LNCaP clone FGC (cell line): ENCODE measurements at regions not wholly inside any gene's neighbourhood (a gene's known extent, or its start where the extent isn't known, plus 50 kb on each side); places are given as distances from the start of the nearest gene placed in this dataset.

Source experiments
- DNase-seq: peaks from one replicate; pipeline ENCODE4 v3.0.0-alpha.2; 2011; ENCODE audit warnings: low read depth
- H3K4me3 ChIP-seq: 2 replicates; pipeline ENCODE4 v1.5.1; 2011; ENCODE audit warnings: mild to moderate bottlenecking, low read depth, low read length, control low read depth
- CTCF ChIP-seq: IDR thresholded peaks from 2 replicates; pipeline ENCODE4 v1.5.1; 2012; ENCODE audit warnings: mild to moderate bottlenecking; ENCODE audit not compliant: control insufficient read depth, insufficient read depth; ENCODE audit errors: extremely low read depth

GRCh38 chr11:28384418-28384817 is 276.2 kb downstream of the METTL15 start:
- no peak overlapping the region for H3K4me3 ChIP-seq
- DNase-seq: no peak
- TF ChIP-seq CTCF: no peak

DNA sequence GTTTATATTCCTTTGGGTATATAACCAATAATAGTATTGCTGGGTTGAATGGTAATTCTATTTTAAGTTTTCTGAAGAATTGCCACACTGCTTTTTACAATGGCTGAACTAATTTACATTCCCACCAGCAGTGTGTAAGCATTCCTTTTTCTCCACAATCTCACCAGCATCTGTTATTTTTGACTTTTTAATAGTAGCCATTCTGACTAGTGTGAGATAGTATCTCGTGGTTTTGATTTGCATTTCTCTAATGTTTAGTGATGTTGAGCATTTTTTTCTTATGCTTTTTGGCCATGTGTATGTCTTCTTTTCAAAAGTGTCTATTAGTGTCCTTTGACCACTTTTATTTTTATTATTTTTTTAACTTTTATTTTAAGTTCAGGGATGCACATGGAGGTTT is 275.3 kb downstream of the METTL15 start:
- DNase-seq: no peak
- no peak overlapping the region for H3K4me3 ChIP-seq
- TF ChIP-seq CTCF: no peak
